WTC11 (cell line): ENCODE measurements at regions not wholly inside any gene's neighbourhood (a gene's known extent, or its start where the extent isn't known, plus 50 kb on each side); places are given as distances from the start of the nearest gene placed in this dataset.

Source experiments
- ATF2 ChIP-seq: sonication (generic); formaldehyde crosslinking; IDR thresholded peaks from 2 replicates; pipeline ENCODE4 v1.8.1; 2022; ENCODE audit warnings: low read depth, missing genetic modification reagents, borderline replicate concordance
- CTCF ChIP-seq: fragments of 200-600 bp; IDR thresholded peaks from 2 replicates; pipeline ENCODE4 v1.8.0; 2022; ENCODE audit warnings: antibody characterized with exemption
- JAZF1 ChIP-seq: fragments of 250-450 bp; sonication (Bioruptor Pico); IDR thresholded peaks from 2 replicates; pipeline ENCODE4 v1.9.0; 2021; ENCODE audit warnings: moderate library complexity, mild to moderate bottlenecking, inconsistent platforms
- MAX ChIP-seq: sonication (generic); formaldehyde crosslinking; IDR thresholded peaks from 2 replicates; pipeline ENCODE4 v1.8.0; 2022; ENCODE audit warnings: mild to moderate bottlenecking, missing genetic modification reagents
- MYBL2 ChIP-seq: sonication (generic); formaldehyde crosslinking; IDR thresholded peaks from 2 replicates; pipeline ENCODE4 v1.8.1; 2023; ENCODE audit warnings: mild to moderate bottlenecking, moderate library complexity, missing genetic modification reagents
- ZNF138 ChIP-seq: sonication (generic); formaldehyde crosslinking; conservative IDR thresholded peaks from 2 replicates; pipeline ENCODE4 v1.8.1; 2022; ENCODE audit warnings: mild to moderate bottlenecking, moderate library complexity, missing genetic modification reagents

GRCh38 chr5:27876071-27876470 lies 837.7 kb upstream of the CDH9 start:
- TF ChIP-seq ATF2 (CRISPR knock-in tag) (no peak), MYBL2 (no peak), MAX (no peak), CTCF (no peak), JAZF1 (CRISPR knock-in tag) (no peak), ZNF138 (no peak)
